Mucosa of gallbladder (tissue), 1 donor: ENCODE measurements at regions not wholly inside any gene's neighbourhood (a gene's known extent, or its start where the extent isn't known, plus 50 kb on each side); places are given as distances from the start of the nearest gene placed in this dataset.

ENCODE experiments used
- DNase-seq: peaks from one replicate; pipeline ENCODE4 v3.0.0-alpha.2; 2020; ENCODE audit warnings: low spot score
- donor health status: DM: no; HTN: no; CAD: no.

- DNase-seq, result no peak
Observed at GRCh38 chr6:40312213-40313015, 274.8 kb downstream of the LRFN2 start.

- DNase-seq, result peak; percentile 56
Observed at GRCh38 chr6:40308533-40309306, 278.4 kb downstream of the LRFN2 start.

- DNase-seq, result no peak
Observed at GRCh38 chr6:40307712-40308111, 279.5 kb downstream of the LRFN2 start.

GRCh38 chr6:40302856-40303454, 284.2 kb downstream of the LRFN2 start:
- DNase-seq, result no peak

GRCh38 chr6:40299681-40300080, 287.5 kb downstream of the LRFN2 start:
- DNase-seq, result no peak

GRCh38 chr6:40298207-40298606, 289.0 kb downstream of the LRFN2 start:
- DNase-seq, result no peak

- no peak for DNase-seq
Observed at GRCh38 chr6:40295251-40295950, 291.8 kb downstream of the LRFN2 start.

GRCh38 chr6:40293460-40294185, 293.5 kb downstream of the LRFN2 start:
- DNase-seq, result no peak

GRCh38 chr6:40293060-40293459, 294.1 kb downstream of the LRFN2 start:
- DNase-seq, result no peak

GRCh38 chr6:40290816-40291215, 296.3 kb downstream of the LRFN2 start:
- no peak for DNase-seq

- no peak for DNase-seq
Observed at GRCh38 chr6:40288919-40289318, 298.2 kb downstream of the LRFN2 start.

GRCh38 chr6:40287296-40287850, 299.8 kb downstream of the LRFN2 start:
- peak; percentile 27 for DNase-seq

- no peak for DNase-seq
Observed at GRCh38 chr6:40286721-40287120, 300.4 kb downstream of the LRFN2 start.

GRCh38 chr6:40285996-40286395, 301.2 kb downstream of the LRFN2 start:
- no peak for DNase-seq

- no peak for DNase-seq
Observed at GRCh38 chr6:40285535-40285934, 301.6 kb downstream of the LRFN2 start.

GRCh38 chr6:40282986-40283385, 304.2 kb downstream of the LRFN2 start:
- no peak for DNase-seq

- no peak for DNase-seq
Observed at GRCh38 chr6:40281402-40281801, 305.8 kb downstream of the LRFN2 start.

GRCh38 chr6:40280231-40280630, 306.9 kb downstream of the LRFN2 start:
- DNase-seq, result no peak

- peak; percentile 26 for DNase-seq
Observed at GRCh38 chr6:40276141-40276540, 311.0 kb downstream of the LRFN2 start.

- DNase-seq, result no peak
Observed at GRCh38 chr6:40274058-40274457, 313.1 kb downstream of the LRFN2 start.

- no peak for DNase-seq
Observed at GRCh38 chr6:40268614-40269013, 318.6 kb downstream of the LRFN2 start.
